RWPE1 (cell line): ENCODE measurements at regions not wholly inside any gene's neighbourhood (a gene's known extent, or its start where the extent isn't known, plus 50 kb on each side); places are given as distances from the start of the nearest gene placed in this dataset.

ENCODE experiments used
- CTCF ChIA-PET: fragments of 350-600 bp; sonication (Branson Sonifier 250); formaldehyde crosslinking; extraction: SDS; loops from one replicate; lab custom pipeline; 2021; lab: Yijun Ruan, JAX
- POLR2A ChIA-PET: fragments of 400-600 bp; formaldehyde crosslinking; extraction: SDS; loops from one replicate; lab custom pipeline; 2020; ENCODE audit warnings: antibody characterized with exemption; ENCODE audit not compliant: low non-redundant PET; lab: Yijun Ruan, JAX
- DNase-seq: peaks from one replicate; pipeline ENCODE4 v3.0.0; 2012; ENCODE audit warnings: low spot score
- H3K27ac ChIP-seq: fragments of 450-650 bp; 2 replicates; pipeline ENCODE4 v1.5.1; 2017
- CTCF ChIP-seq: fragments of 450-650 bp; conservative IDR thresholded peaks from 2 replicates; pipeline ENCODE4 v1.5.1; 2017; ENCODE audit warnings: low read depth, mild to moderate bottlenecking

DNA sequence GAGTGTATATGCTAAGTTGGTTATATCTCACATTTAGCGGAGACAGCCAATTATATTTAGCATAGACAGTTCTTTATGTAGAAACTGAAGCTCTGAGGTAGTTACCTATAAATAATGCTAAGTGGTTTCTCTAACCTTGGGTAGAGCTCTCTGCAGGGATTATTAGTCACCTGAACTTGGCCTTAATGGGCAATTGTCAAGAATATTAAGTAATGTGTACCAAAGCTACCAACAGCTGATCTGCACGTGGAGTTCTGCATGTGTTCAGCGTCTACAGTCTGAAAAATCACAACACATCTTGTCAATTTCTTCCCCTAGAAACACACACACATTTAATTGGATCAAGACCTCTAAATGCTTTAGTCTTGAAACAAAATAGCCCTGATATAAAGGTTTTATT lies 740.6 kb upstream of the FAM241A start:
- ChIA-PET POLR2A (no interaction called here), CTCF (no interaction called here)
- no peak for DNase-seq
- TF ChIP-seq CTCF: no peak
- no peak overlapping the region for H3K27ac ChIP-seq

DNA sequence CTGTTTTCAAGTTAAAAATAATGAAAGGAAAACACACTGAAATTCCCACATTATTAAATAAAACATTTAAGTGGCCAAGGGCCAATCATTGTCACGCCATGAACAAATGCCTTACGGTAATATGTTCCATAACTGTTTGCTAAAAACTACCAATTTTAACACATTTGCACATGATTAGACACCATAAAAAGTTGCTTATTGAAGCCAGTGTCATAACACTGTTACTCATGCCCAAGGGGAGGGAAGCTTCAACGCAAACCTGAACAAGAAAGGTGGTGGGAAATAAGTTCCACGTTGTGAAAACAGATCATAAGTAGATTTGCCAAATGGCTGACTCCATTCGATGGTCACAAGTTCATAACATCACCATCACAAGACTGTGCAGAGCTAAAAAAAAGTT lies 739.3 kb upstream of the FAM241A start:
- no peak overlapping the region for H3K27ac ChIP-seq
- no peak for TF ChIP-seq CTCF
- ChIA-PET POLR2A (no interaction called here), CTCF (no interaction called here)
- no peak for DNase-seq

DNA sequence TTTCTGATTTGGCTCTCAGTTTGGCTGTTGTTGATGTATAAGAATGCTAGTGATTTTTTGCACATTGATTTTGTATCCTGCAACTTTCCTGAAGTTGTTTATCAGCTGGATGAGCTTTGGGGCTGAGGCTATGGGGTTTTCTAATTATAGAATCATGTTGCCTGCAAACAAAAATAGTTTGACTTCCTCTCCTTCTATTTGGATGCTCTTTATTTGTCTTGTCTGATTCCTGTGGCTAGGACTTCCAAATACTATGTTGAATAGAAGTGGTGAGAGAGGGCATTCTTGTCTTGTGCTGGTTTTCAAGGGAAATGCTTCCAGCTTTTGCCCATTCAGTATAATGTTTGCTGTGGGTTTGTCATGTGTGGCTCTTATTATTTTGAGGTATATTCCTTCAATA lies 734.7 kb upstream of the FAM241A start:
- POLR2A ChIA-PET: no interaction called here
- no peak for TF ChIP-seq CTCF
- no peak for DNase-seq
- CTCF ChIA-PET: no interaction called here
- H3K27ac ChIP-seq: no peak overlapping the region

DNA sequence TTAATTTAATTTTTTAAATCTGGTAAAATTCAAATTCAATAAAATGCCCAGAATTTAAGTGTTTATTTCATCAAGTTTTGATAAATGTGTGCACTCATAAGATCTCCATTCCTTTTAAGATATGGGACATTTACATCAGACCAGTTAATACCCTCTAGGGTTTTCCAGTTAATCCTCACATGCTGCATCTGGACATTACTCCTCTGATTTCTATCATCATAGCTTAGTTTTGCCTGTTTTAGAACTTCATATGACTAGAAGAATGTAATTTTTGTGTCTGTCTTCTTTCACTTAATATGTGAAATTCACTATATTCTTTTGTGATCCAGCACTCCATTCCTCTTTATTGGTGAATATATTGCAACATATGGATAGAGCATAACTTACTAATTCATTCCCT lies 727.7 kb upstream of the FAM241A start:
- CTCF ChIA-PET: no interaction called here
- TF ChIP-seq CTCF: no peak
- no peak for DNase-seq
- H3K27ac ChIP-seq: no peak overlapping the region
- POLR2A ChIA-PET: no interaction called here

GRCh38 chr4:111433441-111433840 lies 711.8 kb upstream of the FAM241A start:
- CTCF ChIA-PET: no interaction called here
- H3K27ac ChIP-seq: no peak overlapping the region
- TF ChIP-seq CTCF: no peak
- POLR2A ChIA-PET: no interaction called here
- peak; percentile 8 for DNase-seq

DNA sequence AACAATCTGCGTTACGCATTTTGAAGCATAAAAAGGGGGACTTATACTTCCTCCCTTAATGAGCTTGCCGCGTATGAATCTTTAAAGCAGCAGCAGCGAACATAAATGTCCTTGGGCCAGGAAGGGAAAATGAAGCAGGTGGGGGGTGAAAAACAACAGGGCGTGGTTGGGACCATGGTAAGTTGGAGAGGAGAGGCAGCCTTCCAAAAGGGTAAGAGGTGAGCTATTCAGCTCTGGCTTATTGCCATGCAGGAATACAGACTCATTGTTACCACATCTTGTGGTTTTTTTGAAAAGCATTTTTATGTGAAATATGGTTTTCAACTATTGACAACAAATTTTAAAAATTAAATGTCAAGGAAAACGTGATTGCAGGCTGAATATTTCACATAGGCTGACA lies 710.7 kb upstream of the FAM241A start:
- no peak overlapping the region for H3K27ac ChIP-seq
- POLR2A ChIA-PET: no interaction called here
- TF ChIP-seq CTCF: no peak
- CTCF ChIA-PET: no interaction called here
- peak; percentile 5 for DNase-seq
